KOPT-K1 (cell line): ENCODE measurements at regions not wholly inside any gene's neighbourhood (a gene's known extent, or its start where the extent isn't known, plus 50 kb on each side); places are given as distances from the start of the nearest gene placed in this dataset.

Experiments used
- H3K27ac ChIP-seq: fragments of 200-600 bp; sonication (generic); 2 replicates; pipeline ENCODE4 v1.5.1; 2016; ENCODE audit warnings: antibody characterized with exemption, mild to moderate bottlenecking, low read depth, low read length; ENCODE audit not compliant: poor library complexity, severe bottlenecking
- H3K36me3 ChIP-seq: fragments of 200-600 bp; sonication (generic); 2 replicates; pipeline ENCODE4 v1.5.1; 2017; ENCODE audit warnings: antibody characterized with exemption, mild to moderate bottlenecking, low read length, moderate library complexity; ENCODE audit not compliant: insufficient read depth
- H3K9me3 ChIP-seq: fragments of 200-600 bp; sonication (generic); 2 replicates; pipeline ENCODE4 v1.5.1; 2017; ENCODE audit warnings: antibody characterized with exemption, low read length, mild to moderate bottlenecking; ENCODE audit not compliant: insufficient read depth, poor library complexity, severe bottlenecking

GRCh38 chr7:67512481-67512880 lies 515.8 kb downstream of the TYW1 start:
- Histone ChIP-seq H3K36me3 (no peaks in the 10 kb centered on the region), H3K9me3 (no peaks in the 10 kb centered on the region), H3K27ac (no peak overlapping the region)

- Histone ChIP-seq H3K36me3 (no peaks in the 10 kb centered on the region), H3K27ac (no peak overlapping the region), H3K9me3 (no peaks in the 10 kb centered on the region)
Observed at GRCh38 chr7:67518580-67518979, 521.9 kb downstream of the TYW1 start.

- Histone ChIP-seq H3K36me3 (no peaks in the 10 kb centered on the region), H3K9me3 (no peaks in the 10 kb centered on the region), H3K27ac (no peak overlapping the region)
Observed at GRCh38 chr7:67519171-67519570, 522.5 kb downstream of the TYW1 start.

GRCh38 chr7:67522504-67522903 lies 525.9 kb downstream of the TYW1 start:
- H3K27ac ChIP-seq = no peak overlapping the region
- H3K36me3 ChIP-seq = no peaks in the 10 kb centered on the region
- H3K9me3 ChIP-seq = no peaks in the 10 kb centered on the region

GRCh38 chr7:67523713-67524112 lies 527.1 kb downstream of the TYW1 start:
- Histone ChIP-seq H3K36me3 (no peaks in the 10 kb centered on the region), H3K9me3 (no peaks in the 10 kb centered on the region)

GRCh38 chr7:67525588-67525987 lies 529.0 kb downstream of the TYW1 start:
- Histone ChIP-seq H3K27ac (no peak overlapping the region), H3K9me3 (no peaks in the 10 kb centered on the region), H3K36me3 (no peaks in the 10 kb centered on the region)

More at GRCh38 chr7:67523713-67524112, 527.1 kb downstream of the TYW1 start:
- H3K27ac ChIP-seq = no peak overlapping the region

GRCh38 chr7:67535241-67535989 lies 538.8 kb downstream of the TYW1 start:
- H3K27ac ChIP-seq = no peak overlapping the region
- no peaks in the 10 kb centered on the region for H3K36me3 ChIP-seq
- H3K9me3 ChIP-seq = peaks cover 3% of the 10 kb centered on the region

GRCh38 chr7:67542916-67543315 lies 546.3 kb downstream of the TYW1 start:
- Histone ChIP-seq H3K36me3 (no peaks in the 10 kb centered on the region), H3K27ac (no peak overlapping the region), H3K9me3 (no peaks in the 10 kb centered on the region)

- Histone ChIP-seq H3K27ac (no peak overlapping the region), H3K36me3 (no peaks in the 10 kb centered on the region)
Observed at GRCh38 chr7:67547183-67547907, 550.7 kb downstream of the TYW1 start.

GRCh38 chr7:67549126-67549525 lies 552.5 kb downstream of the TYW1 start:
- Histone ChIP-seq H3K9me3 (no peaks in the 10 kb centered on the region), H3K27ac (no peak overlapping the region), H3K36me3 (no peaks in the 10 kb centered on the region)

More at GRCh38 chr7:67547183-67547907, 550.7 kb downstream of the TYW1 start:
- H3K9me3 ChIP-seq = no peaks in the 10 kb centered on the region

GRCh38 chr7:67550801-67551436 lies 554.3 kb downstream of the TYW1 start:
- H3K27ac ChIP-seq = no peak overlapping the region
- H3K36me3 ChIP-seq = no peaks in the 10 kb centered on the region
- no peaks in the 10 kb centered on the region for H3K9me3 ChIP-seq

GRCh38 chr7:67552738-67553137 lies 556.1 kb downstream of the TYW1 start:
- Histone ChIP-seq H3K27ac (no peak overlapping the region), H3K36me3 (no peaks in the 10 kb centered on the region), H3K9me3 (no peaks in the 10 kb centered on the region)

- no peaks in the 10 kb centered on the region for H3K9me3 ChIP-seq
- no peaks in the 10 kb centered on the region for H3K36me3 ChIP-seq
- no peak overlapping the region for H3K27ac ChIP-seq
Observed at GRCh38 chr7:67553378-67553777, 556.7 kb downstream of the TYW1 start.

- Histone ChIP-seq H3K9me3 (no peaks in the 10 kb centered on the region), H3K36me3 (no peaks in the 10 kb centered on the region), H3K27ac (no peak overlapping the region)
Observed at GRCh38 chr7:67554986-67555385, 558.4 kb downstream of the TYW1 start.

GRCh38 chr7:67564959-67565358 lies 568.3 kb downstream of the TYW1 start:
- Histone ChIP-seq H3K9me3 (peaks cover 4% of the 10 kb centered on the region), H3K27ac (no peak overlapping the region), H3K36me3 (no peaks in the 10 kb centered on the region)
